ENCODE measurements at regions not wholly inside any gene's neighbourhood (a gene's known extent, or its start where the extent isn't known, plus 50 kb on each side); places are given as distances from the start of the nearest gene placed in this dataset.

DNA sequence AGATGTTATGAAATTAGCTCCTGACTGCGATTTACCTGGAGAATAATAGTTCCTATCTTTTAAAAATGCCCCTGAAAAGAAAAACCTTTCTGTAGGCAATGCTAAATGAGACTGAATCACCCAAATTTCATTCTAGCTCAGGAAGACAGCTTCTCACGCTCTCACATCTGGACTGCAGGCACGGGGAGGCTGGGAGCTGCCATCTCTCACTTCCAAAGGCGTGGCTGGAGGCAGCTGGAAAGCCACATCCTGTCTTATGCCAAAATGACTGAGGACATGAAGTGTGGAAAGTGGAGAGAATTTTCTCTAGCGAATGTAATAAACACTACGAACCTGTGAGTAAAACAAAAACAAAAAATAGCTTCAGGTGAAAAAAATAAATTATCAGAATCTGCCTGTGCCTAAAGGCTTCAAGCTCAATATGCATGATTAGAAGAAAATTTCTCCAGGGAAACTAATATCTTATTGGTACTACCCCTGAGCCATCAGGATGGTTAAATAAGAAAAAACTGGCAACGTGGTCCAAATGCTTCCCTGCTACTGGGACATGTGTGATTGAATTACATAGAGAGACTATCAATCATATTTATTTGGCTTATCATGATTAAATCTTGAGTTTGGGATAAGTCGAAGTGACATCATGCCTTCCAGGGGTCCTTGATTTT, 58.1 kb upstream of the UBL3 start (continued):
- TF ChIP-seq, protein P1, sequence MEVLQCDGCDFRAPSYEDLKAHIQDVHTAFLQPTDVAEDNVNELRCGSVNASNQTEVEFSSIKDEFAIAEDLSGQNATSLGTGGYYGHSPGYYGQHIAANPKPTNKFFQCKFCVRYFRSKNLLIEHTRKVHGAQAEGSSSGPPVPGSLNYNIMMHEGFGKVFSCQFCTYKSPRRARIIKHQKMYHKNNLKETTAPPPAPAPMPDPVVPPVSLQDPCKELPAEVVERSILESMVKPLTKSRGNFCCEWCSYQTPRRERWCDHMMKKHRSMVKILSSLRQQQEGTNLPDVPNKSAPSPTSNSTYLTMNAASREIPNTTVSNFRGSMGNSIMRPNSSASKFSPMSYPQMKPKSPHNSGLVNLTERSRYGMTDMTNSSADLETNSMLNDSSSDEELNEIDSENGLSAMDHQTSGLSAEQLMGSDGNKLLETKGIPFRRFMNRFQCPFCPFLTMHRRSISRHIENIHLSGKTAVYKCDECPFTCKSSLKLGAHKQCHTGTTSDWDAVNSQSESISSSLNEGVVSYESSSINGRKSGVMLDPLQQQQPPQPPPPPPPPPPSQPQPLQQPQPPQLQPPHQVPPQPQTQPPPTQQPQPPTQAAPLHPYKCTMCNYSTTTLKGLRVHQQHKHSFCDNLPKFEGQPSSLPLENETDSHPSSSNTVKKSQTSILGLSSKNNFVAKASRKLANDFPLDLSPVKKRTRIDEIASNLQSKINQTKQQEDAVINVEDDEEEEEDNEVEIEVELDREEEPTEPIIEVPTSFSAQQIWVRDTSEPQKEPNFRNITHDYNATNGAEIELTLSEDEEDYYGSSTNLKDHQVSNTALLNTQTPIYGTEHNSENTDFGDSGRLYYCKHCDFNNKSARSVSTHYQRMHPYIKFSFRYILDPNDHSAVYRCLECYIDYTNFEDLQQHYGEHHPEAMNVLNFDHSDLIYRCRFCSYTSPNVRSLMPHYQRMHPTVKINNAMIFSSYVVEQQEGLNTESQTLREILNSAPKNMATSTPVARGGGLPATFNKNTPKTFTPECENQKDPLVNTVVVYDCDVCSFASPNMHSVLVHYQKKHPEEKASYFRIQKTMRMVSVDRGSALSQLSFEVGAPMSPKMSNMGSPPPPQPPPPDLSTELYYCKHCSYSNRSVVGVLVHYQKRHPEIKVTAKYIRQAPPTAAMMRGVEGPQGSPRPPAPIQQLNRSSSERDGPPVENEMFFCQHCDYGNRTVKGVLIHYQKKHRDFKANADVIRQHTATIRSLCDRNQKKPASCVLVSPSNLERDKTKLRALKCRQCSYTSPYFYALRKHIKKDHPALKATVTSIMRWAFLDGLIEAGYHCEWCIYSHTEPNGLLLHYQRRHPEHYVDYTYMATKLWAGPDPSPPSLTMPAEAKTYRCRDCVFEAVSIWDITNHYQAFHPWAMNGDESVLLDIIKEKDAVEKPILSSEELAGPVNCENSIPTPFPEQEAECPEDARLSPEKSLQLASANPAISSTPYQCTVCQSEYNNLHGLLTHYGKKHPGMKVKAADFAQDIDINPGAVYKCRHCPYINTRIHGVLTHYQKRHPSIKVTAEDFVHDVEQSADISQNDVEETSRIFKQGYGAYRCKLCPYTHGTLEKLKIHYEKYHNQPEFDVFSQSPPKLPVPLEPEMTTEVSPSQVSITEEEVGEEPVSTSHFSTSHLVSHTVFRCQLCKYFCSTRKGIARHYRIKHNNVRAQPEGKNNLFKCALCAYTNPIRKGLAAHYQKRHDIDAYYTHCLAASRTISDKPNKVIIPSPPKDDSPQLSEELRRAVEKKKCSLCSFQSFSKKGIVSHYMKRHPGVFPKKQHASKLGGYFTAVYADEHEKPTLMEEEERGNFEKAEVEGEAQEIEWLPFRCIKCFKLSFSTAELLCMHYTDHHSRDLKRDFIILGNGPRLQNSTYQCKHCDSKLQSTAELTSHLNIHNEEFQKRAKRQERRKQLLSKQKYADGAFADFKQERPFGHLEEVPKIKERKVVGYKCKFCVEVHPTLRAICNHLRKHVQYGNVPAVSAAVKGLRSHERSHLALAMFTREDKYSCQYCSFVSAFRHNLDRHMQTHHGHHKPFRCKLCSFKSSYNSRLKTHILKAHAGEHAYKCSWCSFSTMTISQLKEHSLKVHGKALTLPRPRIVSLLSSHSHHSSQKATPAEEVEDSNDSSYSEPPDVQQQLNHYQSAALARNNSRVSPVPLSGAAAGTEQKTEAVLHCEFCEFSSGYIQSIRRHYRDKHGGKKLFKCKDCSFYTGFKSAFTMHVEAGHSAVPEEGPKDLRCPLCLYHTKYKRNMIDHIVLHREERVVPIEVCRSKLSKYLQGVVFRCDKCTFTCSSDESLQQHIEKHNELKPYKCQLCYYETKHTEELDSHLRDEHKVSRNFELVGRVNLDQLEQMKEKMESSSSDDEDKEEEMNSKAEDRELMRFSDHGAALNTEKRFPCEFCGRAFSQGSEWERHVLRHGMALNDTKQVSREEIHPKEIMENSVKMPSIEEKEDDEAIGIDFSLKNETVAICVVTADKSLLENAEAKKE (CRISPR knock-in tag; IDR thresholded peaks at IDR 0.05): no peak

DNA sequence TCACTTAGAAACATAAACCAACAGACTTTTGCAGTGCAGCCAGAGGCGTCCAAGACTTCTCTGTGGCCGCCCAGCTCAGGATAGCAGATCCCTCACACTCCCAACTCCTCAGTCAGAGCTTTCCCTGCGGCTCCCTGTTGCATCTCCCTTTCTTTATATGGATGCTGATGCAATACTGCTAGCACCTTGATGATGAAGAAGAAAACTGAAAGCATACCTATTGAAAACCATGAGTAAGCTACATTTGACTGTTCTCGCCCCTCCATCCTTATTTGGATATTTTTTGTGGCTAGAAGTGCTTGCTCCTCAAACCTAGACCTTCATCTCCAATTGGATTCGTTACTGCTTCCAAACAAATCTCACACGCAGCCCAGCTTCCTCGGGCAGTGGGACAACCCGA, 57.3 kb upstream of the UBL3 start:
- no peaks in the 10 kb centered on the region for H3K79me2 ChIP-seq (replicated peaks; ENCODE audit: insufficient read depth)
- no peak overlapping the region for H3K27ac Mint-ChIP-seq
- TF ChIP-seq STAT1 (IDR thresholded peaks at IDR 0.05; ENCODE audit: unreplicated experiment) (no peak), ZNF114 (CRISPR knock-in tag; IDR thresholded peaks at IDR 0.05) (no peak), CREB1 (CRISPR knock-in tag; IDR thresholded peaks at IDR 0.05; ENCODE audit: low read depth) (no peak)
- TF ChIP-seq, protein P1 (CRISPR knock-in tag; IDR thresholded peaks at IDR 0.05): no peak
- TF ChIP-seq, protein P2, sequence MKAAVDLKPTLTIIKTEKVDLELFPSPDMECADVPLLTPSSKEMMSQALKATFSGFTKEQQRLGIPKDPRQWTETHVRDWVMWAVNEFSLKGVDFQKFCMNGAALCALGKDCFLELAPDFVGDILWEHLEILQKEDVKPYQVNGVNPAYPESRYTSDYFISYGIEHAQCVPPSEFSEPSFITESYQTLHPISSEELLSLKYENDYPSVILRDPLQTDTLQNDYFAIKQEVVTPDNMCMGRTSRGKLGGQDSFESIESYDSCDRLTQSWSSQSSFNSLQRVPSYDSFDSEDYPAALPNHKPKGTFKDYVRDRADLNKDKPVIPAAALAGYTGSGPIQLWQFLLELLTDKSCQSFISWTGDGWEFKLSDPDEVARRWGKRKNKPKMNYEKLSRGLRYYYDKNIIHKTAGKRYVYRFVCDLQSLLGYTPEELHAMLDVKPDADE (IDR thresholded peaks at IDR 0.05): no peak

More for the DNA sequence above, 57.3 kb upstream of the UBL3 start:
- Mint-ChIP-seq H3K27me3 (ENCODE audit: insufficient read depth, low read depth, poor library complexity) (peaks cover 3% of the 10 kb centered on the region), H3K4me1 (peaks cover 12% of the 10 kb centered on the region; the same call in 2 of the 3 replicates), H3K36me3 (ENCODE audit: low read depth) (no peaks in the 10 kb centered on the region), H3K4me3 (no peak overlapping the region), H3K9me3 (no peaks in the 10 kb centered on the region)
- H3K4me1 ChIP-seq (ENCODE audit: insufficient read depth): peaks cover 6% of the 10 kb centered on the region; the same call in 1 of the 2 replicates
- peak overlapping the region; percentile 44; the same call in 1 of the 2 replicates for H2AFZ ChIP-seq
- H4K20me1 ChIP-seq (replicated peaks; ENCODE audit: insufficient read depth): no peaks in the 10 kb centered on the region
- H3K36me3 ChIP-seq (ENCODE audit: insufficient read depth): no peaks in the 10 kb centered on the region
- H3K4me2 ChIP-seq: no peak overlapping the region
- no peak for ATAC-seq
- H3K27me3 ChIP-seq (ENCODE audit: insufficient read depth): no peaks in the 10 kb centered on the region
- H3F3A ChIP-seq (replicated peaks; ENCODE audit: low read depth): no peaks in the 10 kb centered on the region
- DNase-seq (ENCODE audit: low spot score): no peak
- no peak overlapping the region for H3K27ac ChIP-seq (ENCODE audit: low read depth)
- H3K4me3 ChIP-seq: no peak overlapping the region
- H3K9me2 ChIP-seq (ENCODE audit: insufficient read depth): peaks cover 4% of the 10 kb centered on the region; the same call in 1 of the 2 replicates

All from GM23338 (cell line).